Stomach (tissue), 4 donors: ENCODE measurements at regions not wholly inside any gene's neighbourhood (a gene's known extent, or its start where the extent isn't known, plus 50 kb on each side); places are given as distances from the start of the nearest gene placed in this dataset.
"Not testable (repeated sequence)": the region's sequence is repeated elsewhere in the genome, so short reads cannot be mapped to it uniquely, and the experiment has no call there.

Experiments
- POLR2A ChIP-seq, 4 donors: fragments of 450-650 bp; IDR thresholded peaks; one replicate each; pipeline ENCODE4 v1.6.1; 2016; ENCODE audit warnings: antibody characterized with exemption in 4 of 4, control low read depth in 2 of 4, mild to moderate bottlenecking in 1 of 4, moderate library complexity in 1 of 4
- POLR2AphosphoS5 ChIP-seq, 3 donors: sonication (generic); formaldehyde crosslinking; IDR thresholded peaks; one replicate each; pipeline ENCODE4 v1.6.1; 2016; ENCODE audit warnings: antibody characterized with exemption in 3 of 3
- TF ChIP-seq, protein P1 (sequence below), 7 experiments: fragments of 450-650 bp in 4 of 7; fragments of 200-600 bp in 3 of 7; sonication (generic) in 3 of 7; IDR thresholded peaks; one replicate each; pipeline ENCODE4 v1.5.1; 2016 to 2019; ENCODE audit warnings: antibody characterized with exemption in 7 of 7, control low read depth in 2 of 7, mild to moderate bottlenecking in 1 of 7

- TF ChIP-seq, protein P1, sequence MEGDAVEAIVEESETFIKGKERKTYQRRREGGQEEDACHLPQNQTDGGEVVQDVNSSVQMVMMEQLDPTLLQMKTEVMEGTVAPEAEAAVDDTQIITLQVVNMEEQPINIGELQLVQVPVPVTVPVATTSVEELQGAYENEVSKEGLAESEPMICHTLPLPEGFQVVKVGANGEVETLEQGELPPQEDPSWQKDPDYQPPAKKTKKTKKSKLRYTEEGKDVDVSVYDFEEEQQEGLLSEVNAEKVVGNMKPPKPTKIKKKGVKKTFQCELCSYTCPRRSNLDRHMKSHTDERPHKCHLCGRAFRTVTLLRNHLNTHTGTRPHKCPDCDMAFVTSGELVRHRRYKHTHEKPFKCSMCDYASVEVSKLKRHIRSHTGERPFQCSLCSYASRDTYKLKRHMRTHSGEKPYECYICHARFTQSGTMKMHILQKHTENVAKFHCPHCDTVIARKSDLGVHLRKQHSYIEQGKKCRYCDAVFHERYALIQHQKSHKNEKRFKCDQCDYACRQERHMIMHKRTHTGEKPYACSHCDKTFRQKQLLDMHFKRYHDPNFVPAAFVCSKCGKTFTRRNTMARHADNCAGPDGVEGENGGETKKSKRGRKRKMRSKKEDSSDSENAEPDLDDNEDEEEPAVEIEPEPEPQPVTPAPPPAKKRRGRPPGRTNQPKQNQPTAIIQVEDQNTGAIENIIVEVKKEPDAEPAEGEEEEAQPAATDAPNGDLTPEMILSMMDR (IDR thresholded peaks at IDR 0.05), result not testable (repeated sequence)
- not testable (repeated sequence) for TF ChIP-seq POLR2A, POLR2AphosphoS5 (IDR thresholded peaks at IDR 0.05)
These were observed 323.6 kb upstream of the PLGLB1 start for GRCh38 chr2:87345283-87345682.
